Spinal cord (tissue), 9 donors: ENCODE measurements at regions not wholly inside any gene's neighbourhood (a gene's known extent, or its start where the extent isn't known, plus 50 kb on each side); places are given as distances from the start of the nearest gene placed in this dataset.
"Not testable (repeated sequence)": the region's sequence is repeated elsewhere in the genome, so short reads cannot be mapped to it uniquely, and the experiment has no call there.

Source experiments
- DNase-seq, 6 donors: peaks; one replicate each; pipeline versions ENCODE4 v3.0.0 to v3.0.0-alpha.2; 2013 to 2015; ENCODE audit warnings: low spot score in 6 of 6, low read depth in 4 of 6
- H3K27ac ChIP-seq: one replicate; pipeline ENCODE4 v1.5.1; 2013; ENCODE audit warnings: low read depth, low read length, control low read depth
- H3K27me3 ChIP-seq: one replicate; pipeline ENCODE4 v1.6.1; 2013; ENCODE audit warnings: low read length; ENCODE audit not compliant: control insufficient read depth, insufficient read depth
- H3K36me3 ChIP-seq: one replicate; pipeline ENCODE4 v1.6.1; 2013; ENCODE audit warnings: low read length; ENCODE audit not compliant: control insufficient read depth, insufficient read depth
- H3K4me1 ChIP-seq: one replicate; pipeline ENCODE4 v1.6.1; 2013; ENCODE audit warnings: low read length; ENCODE audit not compliant: control insufficient read depth, insufficient read depth
- H3K4me3 ChIP-seq: one replicate; pipeline ENCODE4 v1.5.1; 2013; ENCODE audit warnings: low read depth, low read length, control low read depth
- H3K9me3 ChIP-seq: one replicate; pipeline ENCODE4 v1.6.1; 2013; ENCODE audit warnings: low read length; ENCODE audit not compliant: control insufficient read depth, insufficient read depth
- whole genome bisulfite sequencing: methylation state at CpG from one replicate; pipeline ENCODE4 v1.1.5; 2013; ENCODE audit warnings: missing lambda C conversion rate; ENCODE audit not compliant: insufficient coverage; 5-methylcytosine and 5-hydroxymethylcytosine counted together
- donor health status: healthy.

DNA sequence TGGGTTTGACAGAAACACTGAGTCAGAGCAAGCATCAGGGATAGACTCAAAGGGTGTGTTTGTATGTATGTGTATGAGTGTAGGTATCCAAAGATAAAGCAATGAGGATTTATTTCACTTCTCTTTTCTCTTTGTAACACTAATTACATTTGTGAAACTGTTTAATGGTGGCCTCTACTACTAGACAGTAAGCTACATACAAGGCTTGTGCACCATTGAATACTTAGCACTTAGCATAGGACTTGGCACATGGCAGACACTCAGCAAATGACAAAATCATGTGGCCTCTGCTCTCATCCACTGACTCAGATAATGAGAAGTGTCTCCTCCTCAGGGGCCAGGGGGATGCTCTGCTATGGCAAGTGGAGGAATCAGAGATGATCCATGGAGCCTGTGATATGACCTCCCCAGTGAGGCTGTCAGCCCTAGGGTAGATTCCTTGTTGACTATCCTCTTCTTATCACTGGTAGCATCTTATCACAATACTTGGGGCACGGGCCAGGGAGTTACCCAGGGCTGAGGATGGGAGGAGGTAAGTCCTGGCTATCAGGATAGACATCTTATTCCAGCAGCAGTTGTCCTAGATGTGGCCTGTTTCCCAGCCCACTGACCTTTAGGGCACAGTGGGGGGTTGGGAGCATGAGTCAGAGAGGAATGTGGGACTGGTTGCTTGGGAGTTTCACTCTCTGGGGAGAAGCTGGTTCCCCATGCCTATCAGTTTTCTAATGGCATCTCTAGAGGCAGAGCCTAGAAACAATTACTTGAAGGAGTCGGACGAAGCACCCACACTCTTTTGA, 71.2 kb upstream of the HOXC13 start:
- H3K4me3 ChIP-seq, result no peak overlapping the region
- no peak overlapping the region for H3K27ac ChIP-seq
- H3K9me3 ChIP-seq, result no peaks in the 10 kb centered on the region
- H3K36me3 ChIP-seq, result no peaks in the 10 kb centered on the region
- WGBS, result no CpG with 5 or more reads among the region's 3 CpGs
- H3K27me3 ChIP-seq, result no peaks in the 10 kb centered on the region
- H3K4me1 ChIP-seq, result peaks cover 6% of the 10 kb centered on the region
- no peak for DNase-seq

DNA sequence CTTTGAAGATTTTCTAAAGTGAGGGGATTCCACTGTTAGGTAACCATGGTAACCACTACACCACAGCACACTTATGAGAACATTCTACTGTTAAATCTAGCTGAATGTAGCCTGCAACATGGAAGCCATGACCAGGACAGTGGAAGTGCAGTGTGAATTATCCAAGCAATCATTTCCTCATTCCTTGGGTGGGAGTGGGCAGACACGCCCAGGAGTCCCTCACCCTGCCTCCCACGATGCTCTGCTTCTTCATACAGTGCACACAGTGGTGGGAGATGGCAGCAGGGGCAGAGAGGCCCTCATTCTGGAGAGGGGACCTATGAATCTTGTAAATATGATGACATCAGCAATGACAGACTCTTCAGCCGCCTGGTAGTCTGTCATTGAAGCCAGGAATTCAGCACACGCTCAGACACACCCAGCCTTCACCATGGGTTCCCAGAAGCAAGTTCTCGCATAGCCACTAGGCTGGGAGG, 70.1 kb upstream of the HOXC13 start:
- WGBS, result 93% methylated on average over 3 of the region's 5 CpGs
- Histone ChIP-seq H3K36me3 (no peaks in the 10 kb centered on the region), H3K27me3 (peaks cover 3% of the 10 kb centered on the region), H3K9me3 (no peaks in the 10 kb centered on the region), H3K27ac (no peak overlapping the region), H3K4me3 (no peak overlapping the region), H3K4me1 (peaks cover 6% of the 10 kb centered on the region)
- peak in 3 of 6 donors; percentile 19 to 82 (median 73) for DNase-seq

DNA sequence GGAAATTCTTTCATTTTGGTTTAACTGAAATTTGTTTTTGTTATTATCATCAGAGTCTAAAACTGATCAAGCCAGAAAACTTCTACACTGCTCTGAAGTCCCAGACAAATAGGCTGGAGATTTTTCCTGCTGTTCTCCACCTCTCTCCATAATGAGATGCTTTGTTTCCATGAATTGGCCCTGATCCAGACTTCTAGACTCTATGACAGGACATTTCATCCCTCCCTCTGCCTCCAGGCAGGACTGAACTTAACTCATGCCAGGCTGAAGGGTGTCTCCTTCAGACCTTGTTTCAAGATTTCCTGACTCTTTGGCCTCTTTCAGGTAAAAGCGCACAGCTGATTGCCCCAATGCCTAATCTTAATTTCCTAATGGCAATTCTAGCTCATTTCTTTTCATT, 69.1 kb upstream of the HOXC13 start:
- Histone ChIP-seq H3K36me3 (no peaks in the 10 kb centered on the region), H3K27me3 (peaks cover 3% of the 10 kb centered on the region), H3K4me1 (peaks cover 6% of the 10 kb centered on the region), H3K9me3 (no peaks in the 10 kb centered on the region), H3K27ac (no peak overlapping the region), H3K4me3 (no peak overlapping the region)
- peak in 2 of 6 donors; percentile 11 to 44 for DNase-seq
- 88% methylated on average over 1 of the region's 1 CpG for WGBS

DNA sequence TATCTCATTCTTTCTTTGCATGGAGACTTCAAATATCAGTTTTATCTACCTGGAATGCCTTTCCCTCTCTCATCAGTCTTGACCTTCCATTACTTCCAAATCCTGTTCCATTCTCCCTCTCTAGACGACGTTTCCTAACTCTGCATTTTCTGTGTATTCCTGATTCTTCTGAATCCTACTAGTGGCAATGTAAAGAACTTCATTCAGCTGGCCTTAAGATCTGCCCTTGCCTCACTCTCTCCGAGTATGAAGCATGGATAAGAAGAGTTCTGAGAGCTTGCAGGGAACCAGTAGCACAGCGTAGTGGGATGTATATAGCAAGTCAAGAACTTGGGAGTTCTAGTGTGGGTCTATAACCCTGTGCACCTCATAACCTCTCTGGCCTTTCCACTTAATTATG, 68.5 kb upstream of the HOXC13 start:
- no peaks in the 10 kb centered on the region for H3K36me3 ChIP-seq
- DNase-seq, result no peak
- WGBS, result 50% methylated on average over 2 of the region's 4 CpGs
- peaks cover 3% of the 10 kb centered on the region for H3K27me3 ChIP-seq
- H3K27ac ChIP-seq, result no peak overlapping the region
- peaks cover 6% of the 10 kb centered on the region for H3K4me1 ChIP-seq
- H3K9me3 ChIP-seq, result no peaks in the 10 kb centered on the region
- H3K4me3 ChIP-seq, result no peak overlapping the region

DNA sequence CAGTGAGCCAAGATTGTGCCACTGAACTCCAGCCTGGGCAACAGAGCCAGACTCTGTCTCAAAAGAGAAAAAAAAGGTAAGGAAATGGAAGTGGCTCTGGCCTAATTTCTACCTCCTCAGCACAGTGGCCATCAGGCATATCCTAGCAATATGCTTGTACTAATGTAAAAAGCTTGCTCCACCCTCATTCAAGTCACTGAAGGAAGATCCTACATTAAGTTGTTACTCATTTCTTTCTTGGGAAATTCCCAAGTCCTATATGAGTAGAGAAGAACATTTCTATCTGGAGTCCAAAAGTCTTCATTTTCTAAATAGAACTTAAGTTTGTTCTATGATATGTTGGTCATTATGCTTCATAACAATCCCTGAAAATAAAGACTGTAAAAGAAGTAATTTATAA, 67.3 kb upstream of the HOXC13 start:
- no peak for DNase-seq
- H3K9me3 ChIP-seq, result no peaks in the 10 kb centered on the region

DNA sequence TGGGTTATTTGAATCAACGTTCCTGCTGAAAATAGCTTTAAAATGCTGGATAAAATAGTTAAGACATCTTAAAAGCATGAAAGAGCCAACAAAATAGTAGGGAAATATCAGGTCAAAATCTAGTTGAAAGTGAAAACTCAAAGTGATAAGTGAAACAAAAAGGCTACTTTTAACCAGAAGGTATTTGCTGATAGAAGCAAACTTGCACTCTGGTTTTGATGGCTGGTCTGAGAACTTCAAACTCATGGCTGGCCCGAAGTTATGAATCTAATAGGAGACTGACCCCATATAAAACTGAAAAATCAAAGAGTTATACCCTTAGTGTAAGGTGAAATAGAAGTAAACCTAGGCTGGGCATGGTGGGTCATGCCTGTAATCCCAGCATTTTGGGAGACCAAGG, 66.3 kb upstream of the HOXC13 start:
- no peak for DNase-seq
- Histone ChIP-seq H3K4me3 (no peak overlapping the region), H3K27ac (no peak overlapping the region), H3K9me3 (no peaks in the 10 kb centered on the region), H3K4me1 (peaks cover 6% of the 10 kb centered on the region), H3K27me3 (peaks cover 3% of the 10 kb centered on the region), H3K36me3 (no peaks in the 10 kb centered on the region)
- 78% methylated on average over 1 of the region's 2 CpGs for WGBS

More for the DNA sequence above, 67.3 kb upstream of the HOXC13 start:
- H3K36me3 ChIP-seq, result no peaks in the 10 kb centered on the region
- H3K27ac ChIP-seq, result no peak overlapping the region
- H3K4me1 ChIP-seq, result peaks cover 6% of the 10 kb centered on the region
- no peak overlapping the region for H3K4me3 ChIP-seq
- H3K27me3 ChIP-seq, result peaks cover 3% of the 10 kb centered on the region

DNA sequence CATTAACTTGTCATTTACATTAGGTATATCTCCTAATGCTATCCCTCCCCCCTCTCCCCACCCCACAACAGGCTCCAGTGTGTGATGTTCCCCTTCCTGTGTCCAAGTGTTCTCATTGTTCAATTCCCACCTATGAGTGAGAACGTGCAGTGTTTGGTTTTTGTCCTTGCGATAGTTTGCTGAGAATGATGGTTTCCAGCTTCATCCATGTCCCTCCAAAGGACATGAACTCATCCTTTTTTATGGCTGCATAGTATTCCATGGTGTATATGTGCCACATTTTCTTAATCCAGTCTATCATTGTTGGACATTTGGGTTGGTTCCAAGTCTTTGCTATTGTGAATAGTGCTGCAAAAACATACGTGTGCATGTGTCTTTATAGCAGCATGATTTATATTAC, 60.7 kb upstream of the HOXC13 start:
- WGBS, result no CpG with 5 or more reads among the region's 3 CpGs
- H3K36me3 ChIP-seq, H3K27me3 ChIP-seq, H3K4me3 ChIP-seq, H3K4me1 ChIP-seq, H3K9me3 ChIP-seq, H3K27ac ChIP-seq, DNase-seq: not testable (repeated sequence)

DNA sequence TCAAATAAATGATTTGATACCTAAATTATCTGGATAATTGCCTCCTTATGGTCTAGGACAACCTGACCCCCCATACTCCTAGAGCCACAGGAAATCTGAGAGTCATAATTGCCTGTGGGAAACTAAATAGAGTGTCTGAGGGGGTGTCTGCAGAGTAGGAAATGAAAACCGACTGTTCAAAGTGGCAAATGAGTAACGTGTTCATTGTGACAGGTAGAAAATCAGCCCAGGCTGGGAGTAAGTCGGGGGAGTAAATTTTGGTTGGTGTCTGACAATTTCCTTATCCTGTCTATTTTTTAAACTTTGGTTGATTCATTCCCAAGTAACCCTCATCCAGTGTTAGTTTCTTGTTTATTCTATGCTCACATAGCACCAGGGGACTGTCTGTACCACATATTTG, 51.6 kb upstream of the HOXC13 start:
- Histone ChIP-seq H3K9me3 (no peaks in the 10 kb centered on the region), H3K4me1 (no peaks in the 10 kb centered on the region), H3K27ac (no peak overlapping the region), H3K36me3 (no peaks in the 10 kb centered on the region), H3K27me3 (peaks cover 5% of the 10 kb centered on the region), H3K4me3 (no peak overlapping the region)
- WGBS, result 80% methylated on average over 1 of the region's 3 CpGs
- no peak for DNase-seq

DNA sequence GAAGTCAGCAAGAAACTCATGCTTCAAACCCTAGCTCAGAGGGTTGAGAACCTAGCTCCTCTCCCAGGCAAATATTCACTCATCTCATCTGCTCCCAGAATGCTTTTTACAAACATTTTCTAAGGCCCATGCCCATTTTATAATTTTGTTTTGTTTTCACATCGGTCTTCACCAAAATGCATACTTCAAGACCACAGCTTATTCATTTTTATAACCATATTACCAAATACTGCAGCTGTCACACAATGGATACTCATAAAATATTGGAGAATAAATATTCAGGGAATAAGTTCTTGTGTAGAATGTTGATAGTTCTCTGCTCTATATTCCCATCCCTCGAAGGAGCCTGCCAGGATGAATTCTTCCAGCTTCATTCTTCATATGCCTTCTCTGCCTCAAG, 50.8 kb upstream of the HOXC13 start:
- H3K27me3 ChIP-seq, result peaks cover 5% of the 10 kb centered on the region
- H3K9me3 ChIP-seq, result no peaks in the 10 kb centered on the region
- DNase-seq, result no peak
- WGBS, result no CpG with 5 or more reads among the region's 2 CpGs
- no peak overlapping the region for H3K4me3 ChIP-seq
- H3K4me1 ChIP-seq, result no peaks in the 10 kb centered on the region
- no peaks in the 10 kb centered on the region for H3K36me3 ChIP-seq
- no peak overlapping the region for H3K27ac ChIP-seq
